OCI-M1 (cell line): ENCODE measurements at regions not wholly inside any gene's neighbourhood (a gene's known extent, or its start where the extent isn't known, plus 50 kb on each side); places are given as distances from the start of the nearest gene placed in this dataset.
"Not testable (repeated sequence)": the region's sequence is repeated elsewhere in the genome, so short reads cannot be mapped to it uniquely, and the experiment has no call there.

Source experiments
- DNase-seq: peaks from one replicate; lab custom pipeline; 2025; lab: John Stamatoyannopoulos, UW

DNA sequence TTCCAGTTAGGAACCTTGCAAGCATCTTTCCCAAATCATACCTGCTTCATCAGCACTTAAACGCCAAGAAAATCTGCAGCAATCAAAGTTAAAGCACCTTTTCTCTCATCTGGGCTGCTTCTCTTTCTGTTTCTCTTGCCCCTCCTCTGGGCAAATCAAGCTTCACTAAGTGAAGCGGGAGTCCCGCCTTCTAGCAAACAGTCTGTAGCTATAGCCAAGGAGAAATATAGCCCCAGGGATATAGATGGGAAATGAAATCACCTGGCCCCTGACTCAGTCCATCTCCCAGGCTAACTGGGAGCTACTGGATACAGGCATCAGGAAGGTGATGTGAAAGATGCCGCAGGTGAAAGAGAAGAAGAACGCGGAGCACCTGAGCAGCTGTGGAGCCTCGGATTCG lies 481.9 kb downstream of the C6orf118 start:
- no peak for DNase-seq

DNA sequence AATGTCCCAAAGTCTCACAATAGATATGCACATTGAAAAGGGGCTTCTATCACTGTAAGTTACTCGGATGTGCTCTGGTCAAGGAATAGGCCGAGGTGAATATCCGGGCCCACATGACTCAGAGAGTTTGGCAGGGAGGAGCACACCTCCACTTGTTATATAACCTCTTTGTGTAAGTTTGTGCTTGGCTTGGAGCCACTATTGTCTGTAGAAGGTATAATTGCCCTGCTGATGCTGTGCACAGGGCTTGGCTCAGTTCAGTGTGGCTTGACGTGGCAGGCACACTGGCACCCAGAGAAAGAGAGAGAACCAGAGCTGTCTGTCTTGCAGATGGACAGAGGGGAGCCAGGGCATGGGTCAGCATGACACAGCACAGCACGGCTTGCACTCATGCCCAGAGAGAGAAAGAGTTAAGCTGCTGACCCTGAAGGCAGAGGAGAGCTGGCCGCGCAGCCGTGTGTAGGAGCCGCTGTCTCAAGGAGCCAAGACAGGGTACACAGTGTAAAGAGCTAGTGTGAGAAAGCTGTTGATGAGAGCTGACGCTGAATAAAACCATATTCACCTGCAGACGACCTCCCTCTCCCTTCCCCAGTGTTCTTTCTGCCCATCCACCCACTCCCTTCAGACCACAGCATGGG lies 482.5 kb downstream of the C6orf118 start:
- DNase-seq = no peak

DNA sequence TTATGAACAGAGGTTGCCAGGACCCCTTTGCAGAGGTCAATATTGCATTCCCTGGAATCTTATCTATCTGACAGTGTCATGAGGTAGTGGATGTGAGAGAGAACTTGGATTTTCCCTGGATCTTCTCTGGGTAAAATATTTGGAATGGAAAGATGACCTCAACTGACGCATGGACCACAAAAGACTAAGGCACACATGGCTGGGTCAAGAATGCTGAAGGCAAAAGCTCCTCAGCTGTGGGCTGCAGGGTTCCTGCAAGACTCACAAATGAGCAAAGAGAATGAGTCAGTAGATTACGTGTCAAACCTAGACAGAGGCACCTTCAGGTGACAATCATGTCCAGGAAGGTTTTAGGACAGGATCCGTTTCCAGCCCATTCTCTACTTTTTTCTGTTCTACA lies 484.0 kb downstream of the C6orf118 start:
- DNase-seq = no peak

DNA sequence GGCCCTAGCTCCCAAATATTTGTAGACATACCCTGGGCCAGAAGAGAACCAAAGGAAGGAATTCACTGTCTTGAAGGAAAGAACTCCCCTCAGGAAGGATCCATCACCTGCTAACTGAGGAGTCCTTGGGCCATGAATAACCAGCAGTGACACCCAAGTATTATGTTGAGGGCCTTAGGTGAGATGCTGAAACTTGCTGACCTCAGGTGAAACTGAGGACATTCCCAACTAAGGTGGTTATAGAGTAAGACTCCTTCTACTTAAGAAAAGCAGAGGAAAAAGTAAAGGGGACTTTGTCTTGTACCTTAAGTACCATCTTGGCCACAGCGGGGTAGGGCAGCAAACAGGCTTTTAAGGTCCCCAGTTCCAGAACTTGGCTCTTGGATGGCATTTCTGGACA lies 491.7 kb downstream of the C6orf118 start:
- no peak for DNase-seq

DNA sequence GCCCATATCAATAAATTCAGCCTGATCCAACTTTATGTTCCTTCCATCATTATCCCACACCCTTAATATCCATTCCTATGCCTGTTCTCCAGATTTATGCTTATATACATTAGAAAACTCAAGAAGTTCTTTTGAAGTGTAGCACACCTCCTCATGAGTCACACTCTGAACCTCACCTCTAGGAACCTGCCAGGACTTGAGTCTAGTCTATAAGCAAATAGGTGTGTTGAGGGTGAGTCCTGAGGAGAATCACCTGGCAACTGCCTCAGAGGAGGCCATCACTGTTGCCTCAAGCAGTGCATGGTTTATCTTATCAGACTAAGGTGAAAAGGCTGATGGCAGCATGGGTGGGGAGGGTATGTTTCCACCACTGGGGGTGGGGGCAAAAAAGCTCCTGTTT lies 496.7 kb downstream of the C6orf118 start:
- no peak for DNase-seq

DNA sequence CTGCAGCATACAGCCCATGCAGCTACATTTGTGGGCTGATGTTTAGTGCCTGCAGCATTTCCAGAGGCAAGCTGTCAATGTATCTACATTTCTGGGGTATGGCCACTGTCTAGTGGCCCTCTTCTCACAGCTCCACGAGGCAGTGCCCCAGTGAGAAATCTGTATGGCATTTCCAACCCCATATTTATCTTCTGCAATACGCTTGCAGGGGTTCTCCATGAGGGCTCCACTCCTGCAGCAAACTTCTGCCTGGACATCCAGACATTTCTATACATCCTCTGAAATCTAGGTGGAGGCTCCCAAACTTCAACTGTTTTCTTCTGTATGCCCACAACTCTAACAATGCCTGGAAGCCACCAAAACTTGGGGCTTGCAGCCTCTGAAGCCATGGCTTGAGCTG lies 502.3 kb downstream of the C6orf118 start:
- no peak for DNase-seq

DNA sequence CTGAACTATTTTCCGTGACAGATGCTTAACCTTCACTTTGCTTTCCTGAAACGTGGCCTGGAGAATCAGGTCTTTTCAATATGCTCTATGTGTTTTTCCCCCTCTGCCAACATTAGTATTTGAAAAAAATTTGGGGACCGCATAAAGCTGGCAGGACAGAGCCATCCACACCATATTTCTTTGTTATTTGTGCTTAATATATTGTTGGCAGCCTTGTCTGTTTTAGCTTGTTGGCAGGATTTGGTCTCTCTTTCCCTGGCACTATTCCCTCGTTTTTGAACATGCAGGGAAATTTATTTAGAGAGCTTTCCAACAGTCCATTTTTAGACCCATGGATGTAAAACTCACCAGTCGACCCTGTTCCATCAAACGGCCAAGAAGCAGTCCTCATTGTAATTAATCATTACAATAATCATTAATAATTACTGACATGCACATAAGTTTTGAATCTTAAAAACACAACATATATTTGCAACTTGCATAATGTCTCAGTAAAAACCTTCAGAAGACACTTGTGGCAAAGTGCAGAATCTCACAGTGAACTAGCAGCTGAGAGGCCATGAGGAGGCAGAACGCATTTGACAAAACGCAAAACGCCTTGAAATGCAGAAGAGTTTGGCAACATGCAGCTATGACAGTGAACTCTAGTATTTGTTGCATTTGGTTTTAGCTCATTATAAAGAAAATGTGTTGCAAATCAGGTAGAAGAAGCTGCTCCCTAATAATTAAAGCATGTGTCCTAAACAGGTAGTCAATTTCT lies 514.2 kb downstream of the C6orf118 start:
- no peak for DNase-seq

DNA sequence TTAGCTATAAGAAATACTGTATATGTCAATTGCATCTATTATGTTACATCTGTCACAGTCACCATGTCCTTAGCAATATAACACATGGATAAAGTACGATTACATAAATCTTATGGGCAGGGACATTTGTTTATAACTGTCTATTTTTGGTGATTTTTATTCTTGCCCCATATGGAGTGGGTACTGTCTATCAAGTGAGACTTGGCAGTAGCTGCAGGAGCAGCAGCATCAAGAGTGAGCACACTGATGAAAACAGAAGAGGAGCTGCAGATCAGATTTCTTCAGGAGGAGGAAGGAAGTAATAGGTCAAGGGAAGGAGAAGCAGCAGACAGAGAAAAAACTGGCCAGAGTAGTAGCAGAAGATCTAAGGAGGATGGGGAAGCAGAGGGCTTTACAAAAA lies 516.7 kb downstream of the C6orf118 start:
- no peak for DNase-seq

DNA sequence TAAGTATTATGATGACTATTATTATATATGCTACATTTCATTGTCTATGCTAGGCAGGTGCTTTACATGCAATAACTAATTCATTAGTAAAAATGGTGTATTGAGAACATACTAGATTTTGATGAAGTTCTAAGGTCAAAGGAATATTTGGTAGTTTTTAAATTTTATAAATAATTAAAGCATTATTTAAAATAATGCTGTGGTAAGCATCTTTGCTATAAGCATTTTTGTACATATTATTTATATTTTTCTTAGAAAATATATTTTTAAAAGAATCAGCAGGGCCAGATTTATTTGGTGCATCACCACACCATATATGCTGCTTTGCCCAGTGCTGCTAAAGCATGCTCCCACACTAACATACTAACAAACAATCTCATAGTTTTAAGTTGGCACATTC lies 517.9 kb downstream of the C6orf118 start:
- no peak for DNase-seq

DNA sequence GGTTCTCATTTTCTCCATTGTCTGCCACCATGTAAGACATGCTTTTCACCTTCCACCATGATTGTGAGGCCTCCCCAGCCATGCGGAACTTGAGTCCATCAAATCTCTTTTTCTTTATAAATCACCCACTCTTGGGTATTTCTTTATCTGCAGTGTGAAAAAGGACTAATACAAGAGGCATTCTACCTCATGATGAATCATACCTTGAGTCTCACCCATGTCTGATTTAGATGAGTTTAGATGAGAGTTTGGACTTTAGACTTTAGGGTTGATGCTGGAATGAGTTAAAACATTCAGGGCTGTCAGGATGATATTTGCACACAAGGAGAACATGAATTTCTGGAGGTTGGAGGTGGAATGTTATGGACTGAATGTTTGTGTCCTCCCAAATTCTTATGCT lies 545.6 kb downstream of the C6orf118 start:
- DNase-seq = no peak

DNA sequence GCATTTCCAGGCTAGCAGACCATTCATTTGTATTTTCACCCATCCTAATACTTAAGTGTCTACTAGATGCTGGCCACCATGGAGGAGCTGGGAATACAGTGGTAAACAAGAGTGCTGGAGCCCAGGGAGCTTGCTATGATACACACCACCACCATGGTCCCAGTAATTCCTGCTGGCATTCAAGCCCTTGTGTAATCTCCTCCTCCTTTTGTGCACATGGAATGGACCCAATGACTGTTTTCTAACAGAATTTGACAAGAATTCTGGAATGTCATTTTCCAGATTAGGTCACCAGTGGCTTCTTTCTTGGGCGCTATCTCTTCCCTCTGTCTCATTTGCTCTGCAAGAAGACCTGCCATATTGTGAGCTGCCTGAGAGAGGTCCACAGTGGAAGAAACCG lies 552.0 kb downstream of the C6orf118 start:
- no peak for DNase-seq

DNA sequence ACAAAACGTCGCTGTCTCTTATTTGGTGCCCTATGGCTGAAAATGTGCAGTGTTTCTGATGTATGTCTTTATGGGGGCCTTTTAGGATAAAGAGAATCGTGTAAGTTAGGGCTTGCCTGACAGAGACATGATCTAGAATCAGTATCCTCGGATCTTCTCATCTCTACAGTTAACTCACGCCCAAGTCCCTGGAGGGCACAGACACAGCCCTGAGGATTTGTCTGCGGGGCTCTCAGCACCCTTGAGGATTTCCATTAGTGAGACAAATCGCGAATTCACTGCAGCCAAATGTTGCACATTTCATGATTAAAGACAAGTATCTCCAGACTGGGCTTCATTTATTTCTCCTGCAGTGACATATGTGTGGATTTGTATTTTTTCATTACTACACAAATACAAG lies 552.7 kb downstream of the C6orf118 start:
- no peak for DNase-seq

DNA sequence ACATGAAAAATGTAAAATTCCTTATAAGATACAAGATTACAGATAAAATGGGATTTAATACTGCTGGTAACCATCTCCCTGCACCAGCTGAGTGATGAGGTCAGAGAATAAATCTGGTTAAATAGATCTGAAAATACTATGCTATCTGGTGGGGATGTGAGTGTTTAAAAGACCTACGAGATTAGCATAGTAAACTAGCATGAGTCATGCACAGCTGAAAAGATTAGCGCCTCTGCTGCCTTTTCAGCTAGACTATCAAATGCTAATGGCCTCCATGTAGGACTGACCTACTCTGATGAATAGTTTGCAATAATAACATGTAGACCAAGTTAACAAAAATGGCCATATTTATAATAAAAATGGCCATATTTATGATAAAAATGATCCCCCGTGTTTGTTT lies 553.3 kb downstream of the C6orf118 start:
- no peak for DNase-seq

DNA sequence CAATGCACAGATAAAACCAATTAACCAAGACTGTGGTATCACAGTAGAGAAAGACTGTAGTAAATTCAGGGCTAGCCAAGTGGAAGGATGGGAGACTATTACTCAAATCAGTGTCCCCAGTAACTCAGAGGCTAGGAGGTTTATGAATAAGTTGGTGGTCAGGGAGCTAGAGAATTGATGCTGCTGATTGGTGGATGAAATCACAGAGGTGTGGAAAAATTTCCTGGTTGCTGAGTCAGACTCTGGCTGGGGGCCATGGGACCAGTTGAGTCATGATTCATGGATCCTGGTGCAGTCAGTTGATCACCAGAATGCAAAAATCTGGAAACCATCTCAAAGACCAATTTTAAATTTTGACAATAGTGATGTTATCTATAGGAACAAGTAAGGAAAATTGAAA lies 555.9 kb downstream of the C6orf118 start:
- no peak for DNase-seq

DNA sequence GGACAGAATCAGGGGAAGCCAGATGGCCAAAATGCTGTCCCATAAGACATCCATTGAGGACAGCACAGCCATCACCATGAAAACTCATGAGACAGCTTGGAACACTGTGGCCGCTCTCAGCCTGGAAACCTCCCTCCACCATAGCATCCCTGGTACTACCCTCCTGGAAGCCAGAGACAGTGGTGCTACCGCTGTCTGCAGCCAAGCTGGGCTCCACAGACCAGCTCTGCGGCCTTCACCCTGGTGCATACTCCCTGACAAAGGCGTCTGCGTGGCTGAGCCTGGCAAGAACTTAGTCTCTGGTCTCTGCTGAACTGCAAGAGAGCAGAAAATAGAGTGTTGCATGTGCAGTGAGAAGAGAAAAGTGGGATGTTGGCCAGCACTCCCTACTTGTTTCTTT lies 558.0 kb downstream of the C6orf118 start:
- DNase-seq = no peak

DNA sequence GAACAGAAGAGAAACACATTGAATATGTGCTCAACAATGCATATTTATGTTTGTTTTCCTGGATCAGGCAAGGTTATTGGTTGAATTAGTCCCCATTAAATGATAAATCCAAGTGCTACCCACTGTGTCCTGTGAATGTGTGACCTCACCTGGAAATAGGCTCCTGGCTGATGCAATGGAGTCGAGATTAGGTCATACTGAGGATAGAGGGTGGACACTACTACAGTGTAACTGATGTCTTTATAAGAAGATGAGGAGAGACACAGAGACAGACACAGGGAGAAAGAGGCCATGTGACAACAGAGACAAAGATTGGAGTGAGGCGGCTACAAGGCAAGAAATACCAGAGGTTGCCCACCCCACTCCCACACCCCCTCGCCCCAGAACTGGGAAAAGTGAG lies 559.3 kb downstream of the C6orf118 start:
- DNase-seq = no peak

DNA sequence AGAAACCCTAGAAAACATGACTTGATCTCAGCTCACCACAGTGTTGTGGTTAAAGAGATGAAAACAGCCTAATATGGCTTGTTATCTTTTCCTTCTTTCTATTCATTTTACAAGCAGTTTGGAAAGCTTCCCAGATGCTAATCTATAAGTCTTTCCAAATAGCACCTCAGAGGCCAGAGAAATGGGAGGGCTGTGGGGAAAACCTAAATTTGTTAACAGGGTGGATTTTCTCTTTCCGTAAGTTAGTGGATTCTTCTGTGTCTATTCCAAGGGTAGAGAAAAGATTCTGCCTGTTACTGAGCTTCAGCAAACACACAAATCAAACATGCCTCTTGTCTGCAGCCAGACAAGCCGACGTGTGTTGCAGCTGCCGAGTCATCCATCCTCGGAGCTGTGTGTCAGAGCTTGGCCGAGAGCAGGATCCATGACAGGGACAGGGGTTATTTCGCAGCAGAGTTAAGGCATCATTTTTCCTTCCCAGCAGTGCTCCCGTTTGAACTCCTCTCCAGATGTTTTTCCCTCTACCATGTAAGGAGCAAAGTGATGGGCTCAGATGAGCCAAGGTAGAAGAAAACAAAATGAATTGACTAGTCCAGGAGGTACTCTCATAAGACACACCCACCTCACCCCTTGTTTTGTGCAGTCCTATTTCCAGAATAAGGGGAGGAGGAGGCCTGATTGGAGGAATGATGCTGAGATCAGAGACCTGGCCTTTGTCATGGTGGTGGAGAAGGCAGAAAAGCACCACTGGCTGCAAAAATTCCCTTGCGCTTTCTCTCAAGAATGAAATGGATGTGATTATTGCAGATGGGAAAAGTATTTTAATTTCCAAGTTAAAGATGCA lies 560.0 kb downstream of the C6orf118 start:
- no peak for DNase-seq

DNA sequence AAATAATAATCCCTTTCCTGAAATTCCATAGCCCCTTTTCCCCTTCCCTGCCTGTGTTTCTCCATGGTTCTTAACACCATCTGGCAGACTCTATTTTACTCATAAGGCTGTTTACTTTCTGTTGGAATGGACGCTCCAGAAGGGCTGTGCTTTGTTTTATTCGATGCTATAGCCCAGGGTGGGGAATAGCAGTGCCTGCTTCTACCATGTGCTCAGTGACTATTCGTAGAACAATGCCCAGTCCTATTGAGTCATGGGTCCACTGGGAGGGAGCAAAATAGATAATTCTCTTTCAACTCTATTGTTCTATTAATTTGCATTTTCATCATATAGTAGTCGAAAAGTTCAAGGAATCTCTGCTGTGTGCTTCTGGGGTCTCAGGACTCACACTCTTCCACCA lies 565.1 kb downstream of the C6orf118 start:
- no peak for DNase-seq

DNA sequence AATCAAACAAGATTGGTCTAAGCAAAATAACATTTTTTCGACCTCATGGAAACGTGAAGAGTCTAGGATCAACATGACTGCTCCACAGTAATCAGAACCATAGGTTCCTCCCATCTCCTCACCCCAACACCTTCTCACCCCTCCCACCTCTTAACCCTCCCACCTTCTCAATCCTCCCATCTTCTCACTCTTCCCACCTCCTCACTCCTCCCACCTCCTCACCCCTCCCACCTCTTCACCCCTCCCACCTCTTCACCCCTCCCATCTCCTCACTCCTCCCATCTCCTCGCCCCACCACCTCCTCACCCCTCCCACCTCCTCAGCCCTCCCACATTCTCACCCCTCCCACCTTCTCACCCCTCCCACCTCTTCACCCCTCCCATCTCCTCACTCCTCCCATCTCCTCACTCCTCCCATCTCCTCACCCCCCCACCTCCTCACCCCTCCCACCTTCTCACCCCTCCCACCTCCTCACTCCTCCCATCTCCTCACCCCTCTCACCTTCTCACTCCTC lies 567.4 kb downstream of the C6orf118 start:
- DNase-seq = no peak

DNA sequence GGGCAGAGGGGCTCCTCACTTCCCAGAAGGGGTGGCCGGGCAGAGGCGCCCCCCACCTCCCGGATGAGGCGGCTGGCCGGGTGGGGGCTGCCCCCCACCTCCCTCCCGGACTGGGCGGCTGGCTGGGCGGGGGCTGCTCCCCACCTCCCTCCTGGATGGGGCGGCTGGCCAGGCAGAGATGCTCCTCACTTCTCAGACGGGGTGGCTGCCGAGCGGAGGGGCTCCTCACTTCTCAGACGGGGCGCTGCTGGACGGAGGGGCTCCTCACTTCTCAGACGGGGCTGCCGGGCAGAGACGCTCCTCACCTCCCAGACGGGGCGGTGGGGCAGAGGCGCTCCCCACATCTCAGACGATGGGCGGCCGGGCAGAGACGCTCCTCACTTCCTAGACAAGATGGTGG lies 573.3 kb downstream of the C6orf118 start:
- DNase-seq = not testable (repeated sequence)

DNA sequence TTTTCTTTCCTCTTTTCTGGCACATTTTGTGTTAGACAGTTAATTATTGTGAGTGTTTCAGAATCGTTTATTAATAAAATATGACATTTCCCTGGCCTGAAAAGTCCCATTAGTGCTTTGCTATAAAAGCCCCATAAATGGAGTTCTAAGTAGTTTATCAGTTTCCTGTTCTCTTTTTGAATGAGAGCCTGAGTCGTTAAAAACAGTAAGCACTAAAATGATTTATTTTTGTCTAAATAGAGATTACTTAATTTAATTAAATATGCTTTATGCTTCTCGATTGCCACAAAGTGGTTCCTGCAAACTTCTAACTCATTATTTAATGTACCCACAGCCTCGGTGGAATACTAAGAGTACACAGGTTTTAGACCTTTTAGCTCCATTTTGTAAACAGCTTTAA lies 577.9 kb downstream of the C6orf118 start:
- DNase-seq = no peak

DNA sequence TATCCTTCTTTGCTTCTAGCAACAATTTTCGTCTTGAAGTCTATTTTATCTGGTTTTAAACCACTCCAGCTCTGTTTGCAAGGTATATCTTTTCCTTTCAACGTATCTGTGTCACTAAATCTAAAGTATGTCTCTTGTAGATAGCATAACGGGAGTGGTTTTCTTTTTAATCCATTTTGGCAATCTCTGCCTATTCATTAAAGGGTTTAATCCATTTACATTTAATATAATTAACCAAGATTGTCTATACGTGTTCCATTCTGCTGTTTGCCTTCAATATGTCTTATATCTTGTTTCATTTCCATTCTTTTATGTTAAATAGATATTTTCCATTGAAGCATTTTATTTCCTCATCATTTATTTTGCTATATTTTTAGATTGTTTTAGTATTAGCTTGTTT lies 587.9 kb downstream of the C6orf118 start:
- DNase-seq = no peak

DNA sequence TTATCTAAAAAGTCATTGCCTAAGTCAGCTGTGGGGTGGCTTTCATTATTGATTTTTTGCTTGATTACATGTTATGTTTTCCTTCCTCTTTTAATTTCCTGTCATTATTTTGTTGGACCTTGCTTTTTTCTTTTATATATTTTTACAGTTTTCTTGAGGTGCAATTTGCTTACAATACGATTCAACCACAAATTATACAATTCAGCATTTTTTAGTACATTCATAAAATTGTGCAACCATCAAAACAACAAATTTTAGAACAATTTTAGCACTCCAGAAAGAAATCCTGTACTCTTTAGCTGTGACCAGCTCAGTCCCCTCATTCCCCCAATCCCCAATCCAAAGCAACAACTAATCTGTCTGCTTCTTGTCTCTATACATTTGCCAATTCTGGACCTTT lies 608.9 kb downstream of the C6orf118 start:
- no peak for DNase-seq
